ENCODE measurements at regions not wholly inside any gene's neighbourhood (a gene's known extent, or its start where the extent isn't known, plus 50 kb on each side); places are given as distances from the start of the nearest gene placed in this dataset.
"Not testable (repeated sequence)": the region's sequence is repeated elsewhere in the genome, so short reads cannot be mapped to it uniquely, and the experiment has no call there.

DNA sequence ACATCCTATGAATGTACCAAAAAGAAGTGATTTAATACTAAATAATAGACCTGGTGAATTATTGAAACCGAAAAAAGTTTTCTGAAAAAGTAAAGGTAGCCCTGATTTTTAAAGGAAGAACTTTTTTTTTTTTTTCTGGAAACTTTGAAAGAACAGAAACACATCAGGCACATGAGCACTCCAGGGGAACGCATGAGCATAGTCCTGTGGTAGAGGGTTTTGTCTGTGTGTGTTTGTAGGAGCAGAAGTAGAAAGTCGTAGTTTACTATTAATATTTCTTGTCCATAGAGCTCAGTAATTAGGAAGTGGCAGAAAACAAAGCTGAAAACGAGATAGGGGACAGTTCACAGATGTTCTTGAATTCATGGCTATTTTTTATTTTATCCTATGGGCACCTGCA lies 1175.9 kb upstream of the B3GALT2 start:
- H3K9me3 ChIP-seq (ENCODE audit: control insufficient read depth, insufficient read depth, low read length) = no peaks in the 10 kb centered on the region
- H3K4me1 ChIP-seq (ENCODE audit: insufficient read depth, low read length) = no peaks in the 10 kb centered on the region
- H3K9ac ChIP-seq (ENCODE audit: low read depth, low read length) = no peak overlapping the region
- no peaks in the 10 kb centered on the region for H3K36me3 ChIP-seq (ENCODE audit: insufficient read depth, low read length)

DNA sequence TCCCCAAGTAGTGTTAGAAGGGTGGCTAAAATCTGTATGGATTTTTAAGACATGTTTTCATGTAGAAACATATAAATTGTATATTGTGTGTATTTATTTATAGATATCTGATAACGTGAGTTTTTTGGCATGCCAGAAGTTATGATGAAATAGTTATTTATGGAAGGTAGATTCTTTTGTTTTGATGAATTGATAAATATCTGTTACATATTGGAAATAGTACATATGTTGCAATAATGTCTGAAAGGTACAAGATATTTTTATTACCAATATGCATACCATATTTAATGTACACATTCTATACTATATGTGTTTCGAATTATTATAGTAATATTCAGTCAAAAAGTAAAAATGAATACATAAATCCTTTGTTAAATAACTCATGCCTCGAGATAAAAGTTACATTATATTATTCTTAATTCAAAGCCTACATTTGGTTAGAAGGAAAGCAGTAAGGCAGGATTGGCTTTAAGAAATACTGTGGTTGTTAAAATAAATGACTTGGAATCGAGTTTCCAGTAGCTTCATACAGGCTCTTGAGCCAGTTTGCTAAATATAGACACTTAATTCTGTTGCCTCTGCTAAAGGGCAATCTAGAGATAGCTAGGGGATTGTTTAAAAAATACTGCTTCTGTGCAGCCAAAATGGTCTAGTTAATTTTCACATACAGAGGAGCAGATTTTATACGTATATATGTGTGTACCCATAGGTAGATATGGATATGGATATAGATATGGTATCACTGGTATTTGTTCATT lies 1175.1 kb upstream of the B3GALT2 start:
- H3K9ac ChIP-seq (ENCODE audit: low read depth, low read length) = no peak overlapping the region
- no peaks in the 10 kb centered on the region for H3K9me3 ChIP-seq (ENCODE audit: control insufficient read depth, insufficient read depth, low read length)
- no peaks in the 10 kb centered on the region for H3K4me1 ChIP-seq (ENCODE audit: insufficient read depth, low read length)
- no peaks in the 10 kb centered on the region for H3K36me3 ChIP-seq (ENCODE audit: insufficient read depth, low read length)

DNA sequence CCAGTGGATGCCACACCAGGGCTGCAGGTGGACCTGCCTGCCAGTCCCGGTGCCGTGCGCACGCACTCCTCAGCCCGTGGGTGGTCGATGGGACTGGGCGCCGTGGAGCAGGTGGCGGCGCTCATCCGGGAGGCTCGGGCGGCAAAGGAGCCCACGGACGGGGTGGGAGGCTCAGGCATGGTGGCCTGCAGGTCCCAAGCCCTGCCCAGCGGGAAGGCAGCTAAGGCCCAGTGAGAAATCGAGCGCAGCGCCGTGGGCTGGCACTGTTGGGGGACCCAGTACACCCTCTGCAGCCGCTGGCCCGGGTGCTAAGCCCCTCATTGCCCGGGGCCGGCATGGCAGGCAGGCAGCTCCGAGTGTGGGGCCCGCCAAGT lies 1171.8 kb upstream of the B3GALT2 start:
- H3K4me1 ChIP-seq (ENCODE audit: insufficient read depth, low read length) = no peaks in the 10 kb centered on the region
- no peak overlapping the region for H3K9ac ChIP-seq (ENCODE audit: low read depth, low read length)
- no peaks in the 10 kb centered on the region for H3K36me3 ChIP-seq (ENCODE audit: insufficient read depth, low read length)
- no peaks in the 10 kb centered on the region for H3K9me3 ChIP-seq (ENCODE audit: control insufficient read depth, insufficient read depth, low read length)

DNA sequence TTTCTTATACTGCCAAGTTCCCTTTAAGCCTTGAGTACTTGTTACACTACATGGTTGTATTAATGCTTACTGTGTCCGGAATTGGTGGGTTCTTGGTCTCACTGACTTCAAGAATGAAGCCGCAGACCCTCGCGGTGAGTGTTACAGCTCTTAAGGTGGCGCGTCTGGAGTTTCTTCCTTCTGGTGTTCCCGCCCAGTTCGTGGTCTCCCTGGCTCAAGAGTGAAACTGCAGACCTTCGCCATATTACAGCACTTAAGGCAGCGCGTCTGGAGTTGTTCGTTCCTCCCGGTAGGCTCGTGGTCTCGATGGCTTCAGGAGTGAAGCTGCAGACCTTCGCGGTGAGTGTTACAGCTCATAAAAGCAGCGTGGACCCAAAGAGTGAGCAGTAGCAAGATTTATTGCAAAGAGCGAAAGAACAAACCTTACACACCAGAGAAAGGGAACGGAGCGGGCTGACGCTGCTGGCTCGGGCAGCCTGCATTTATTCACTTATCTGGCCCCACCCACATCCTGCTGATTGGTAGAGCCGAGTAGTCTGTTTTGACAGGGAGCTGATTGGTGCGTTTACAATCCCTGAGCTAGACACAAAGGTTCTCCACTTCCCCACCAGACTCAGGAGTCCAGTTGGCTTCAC lies 1171.3 kb upstream of the B3GALT2 start:
- not testable (repeated sequence) for H3K9ac ChIP-seq (ENCODE audit: low read depth, low read length); H3K4me1 ChIP-seq (ENCODE audit: insufficient read depth, low read length); H3K9me3 ChIP-seq (ENCODE audit: control insufficient read depth, insufficient read depth, low read length); H3K36me3 ChIP-seq (ENCODE audit: insufficient read depth, low read length)

DNA sequence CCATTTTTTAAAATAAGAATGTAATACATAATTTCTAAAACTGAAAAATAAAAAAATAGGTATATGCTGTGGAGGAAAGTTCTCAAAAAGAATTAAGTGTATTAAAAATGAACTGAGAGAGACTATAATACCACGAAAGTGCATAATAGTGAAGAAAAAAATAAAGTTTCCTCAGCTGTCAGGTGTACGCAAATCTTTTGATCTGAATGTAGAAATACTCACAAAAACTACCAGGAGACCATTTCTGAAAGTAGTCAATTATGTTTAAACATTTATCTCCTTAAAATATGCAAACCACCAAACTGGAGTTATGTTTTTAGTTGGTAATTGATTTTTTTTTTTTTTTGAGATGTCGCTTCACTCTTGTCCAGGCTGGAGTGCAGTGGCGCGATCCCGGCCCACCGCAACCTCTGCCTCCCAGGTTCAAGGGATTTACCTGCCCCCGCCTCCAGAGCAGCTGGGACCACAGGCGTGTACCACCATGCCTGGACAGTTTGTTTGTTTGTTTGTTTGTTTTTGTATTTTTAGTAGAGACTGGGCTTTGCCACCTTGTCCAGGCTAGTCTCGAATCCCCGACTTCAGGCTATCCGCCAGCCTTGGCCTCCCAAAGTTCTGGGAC lies 1169.2 kb upstream of the B3GALT2 start:
- Histone ChIP-seq H3K9ac (ENCODE audit: low read depth, low read length) (no peak overlapping the region), H3K4me1 (ENCODE audit: insufficient read depth, low read length) (no peaks in the 10 kb centered on the region), H3K36me3 (ENCODE audit: insufficient read depth, low read length) (no peaks in the 10 kb centered on the region), H3K9me3 (ENCODE audit: control insufficient read depth, insufficient read depth, low read length) (no peaks in the 10 kb centered on the region)

DNA sequence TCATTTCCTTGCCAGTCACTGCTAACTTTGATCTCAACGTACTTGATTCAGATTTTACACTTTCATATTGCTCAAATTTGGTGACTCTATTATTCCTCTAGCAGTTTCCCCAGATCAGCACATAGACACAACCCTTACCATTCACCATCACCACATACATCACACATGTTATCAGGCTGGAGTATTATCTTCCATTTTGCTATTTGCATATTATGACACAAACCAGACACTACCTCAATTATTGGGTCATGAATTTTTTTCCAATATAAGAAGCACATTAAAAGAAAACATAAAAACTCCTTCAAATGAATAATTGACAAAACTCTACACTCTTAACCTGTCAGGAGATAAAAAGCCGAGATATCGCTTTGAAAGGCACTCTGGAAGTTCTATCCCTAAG lies 1166.7 kb upstream of the B3GALT2 start:
- Histone ChIP-seq H3K36me3 (ENCODE audit: insufficient read depth, low read length) (no peaks in the 10 kb centered on the region), H3K9ac (ENCODE audit: low read depth, low read length) (no peak overlapping the region), H3K9me3 (ENCODE audit: control insufficient read depth, insufficient read depth, low read length) (0 out of 2 replicates have a peak, but pooled peaks cover 2% of the 10 kb centered on the region), H3K4me1 (ENCODE audit: insufficient read depth, low read length) (no peaks in the 10 kb centered on the region)

DNA sequence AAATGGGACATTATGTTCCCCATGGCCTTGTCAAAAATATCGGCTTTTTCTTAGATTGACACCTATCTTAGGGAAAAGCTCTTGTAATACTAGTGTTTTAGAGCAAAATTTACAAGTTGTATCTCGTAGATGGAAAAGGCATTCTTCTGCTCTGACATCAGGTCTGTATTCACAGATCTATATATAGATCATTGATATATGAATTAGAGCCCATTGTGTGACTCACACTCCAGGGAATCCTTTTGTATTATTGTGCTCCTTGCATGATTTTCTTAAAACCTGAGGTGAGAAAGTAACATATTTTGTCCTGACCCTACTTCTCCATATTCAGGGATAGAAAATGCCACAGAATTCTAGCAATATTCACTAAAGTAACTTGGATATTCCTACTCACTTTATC lies 1160.8 kb upstream of the B3GALT2 start:
- Histone ChIP-seq H3K9me3 (ENCODE audit: control insufficient read depth, insufficient read depth, low read length) (peaks cover 2% of the 10 kb centered on the region), H3K4me1 (ENCODE audit: insufficient read depth, low read length) (no peaks in the 10 kb centered on the region), H3K36me3 (ENCODE audit: insufficient read depth, low read length) (no peaks in the 10 kb centered on the region), H3K9ac (ENCODE audit: low read depth, low read length) (no peak overlapping the region)

DNA sequence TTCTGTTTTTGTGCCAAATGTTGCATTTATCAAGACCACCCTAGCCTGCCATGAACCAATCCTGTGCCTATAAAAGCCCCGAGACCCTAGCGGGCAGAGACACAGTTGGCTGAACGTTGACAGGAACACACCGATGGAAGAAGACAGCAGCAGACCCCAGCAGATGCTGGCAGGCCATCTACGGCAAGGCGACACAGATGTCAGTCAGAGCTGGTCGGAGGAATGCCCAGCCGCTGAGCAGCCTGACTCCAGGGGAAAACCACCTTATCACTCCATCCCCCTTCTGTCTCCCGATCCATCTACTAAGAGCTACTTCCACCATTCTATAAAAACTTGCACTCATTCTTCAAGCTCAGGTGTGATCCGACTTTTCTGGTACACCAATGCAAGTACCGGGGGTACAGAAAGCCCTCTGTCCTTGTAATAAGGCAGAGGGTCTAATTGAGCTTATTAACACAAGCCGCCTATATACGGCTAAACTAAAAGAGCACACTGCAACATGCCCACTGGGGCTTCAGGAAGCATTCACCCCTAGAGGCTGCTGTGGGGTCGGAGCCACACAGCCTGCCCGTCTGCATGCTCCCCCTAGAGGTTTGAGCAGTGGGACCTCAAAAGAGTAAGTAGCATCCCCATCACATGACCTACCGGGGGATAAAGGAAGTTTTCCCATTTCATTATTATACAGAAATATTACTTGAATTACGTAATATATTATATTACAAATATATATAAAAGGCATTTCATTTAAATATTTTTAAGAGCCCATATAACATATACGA lies 1156.3 kb upstream of the B3GALT2 start:
- no peak overlapping the region for H3K9ac ChIP-seq (ENCODE audit: low read depth, low read length)
- no peaks in the 10 kb centered on the region; the same call in none of the 2 replicates for H3K9me3 ChIP-seq (ENCODE audit: control insufficient read depth, insufficient read depth, low read length)
- H3K4me1 ChIP-seq (ENCODE audit: insufficient read depth, low read length) = no peaks in the 10 kb centered on the region
- no peaks in the 10 kb centered on the region for H3K36me3 ChIP-seq (ENCODE audit: insufficient read depth, low read length)

DNA sequence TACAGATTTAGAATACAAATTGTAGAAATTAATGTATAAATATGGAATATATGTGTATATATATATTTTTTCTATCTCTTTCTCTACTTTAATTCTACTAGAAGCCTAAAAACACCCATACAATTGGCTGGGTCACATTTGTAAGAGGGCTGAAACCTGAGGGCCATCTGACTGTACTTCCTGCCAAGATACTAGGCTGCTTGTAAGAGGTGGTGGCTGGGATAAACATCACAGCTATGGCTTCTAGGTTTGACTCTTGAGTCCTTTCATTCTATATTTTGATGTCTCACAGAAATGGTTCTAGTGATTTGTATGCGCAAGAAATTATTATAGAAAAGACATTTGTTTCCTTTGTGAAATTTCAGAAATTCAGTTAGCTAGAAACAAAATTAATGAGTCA lies 1155.2 kb upstream of the B3GALT2 start:
- Histone ChIP-seq H3K9me3 (ENCODE audit: control insufficient read depth, insufficient read depth, low read length) (no peaks in the 10 kb centered on the region), H3K36me3 (ENCODE audit: insufficient read depth, low read length) (no peaks in the 10 kb centered on the region), H3K9ac (ENCODE audit: low read depth, low read length) (no peak overlapping the region), H3K4me1 (ENCODE audit: insufficient read depth, low read length) (no peaks in the 10 kb centered on the region)

DNA sequence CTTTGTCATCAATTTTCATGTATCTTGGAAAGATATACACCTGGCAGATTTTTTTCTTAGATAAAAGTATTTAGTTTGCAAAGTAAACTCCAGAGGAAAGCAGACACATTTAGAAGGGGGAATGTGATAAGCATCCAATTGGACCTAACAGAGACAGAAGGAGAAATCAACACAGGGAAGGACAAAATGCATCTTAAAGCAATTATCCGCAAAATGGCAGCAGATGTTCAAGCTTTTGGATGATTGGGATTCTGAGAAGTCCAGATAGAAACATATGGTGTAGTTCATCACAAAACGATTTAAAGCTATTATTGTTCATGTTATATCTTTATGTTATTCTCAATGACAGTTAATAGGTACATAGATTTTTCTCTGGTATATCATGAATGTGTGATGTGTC lies 1153.1 kb upstream of the B3GALT2 start:
- no peaks in the 10 kb centered on the region for H3K36me3 ChIP-seq (ENCODE audit: insufficient read depth, low read length)
- no peaks in the 10 kb centered on the region for H3K9me3 ChIP-seq (ENCODE audit: control insufficient read depth, insufficient read depth, low read length)
- H3K9ac ChIP-seq (ENCODE audit: low read depth, low read length) = no peak overlapping the region
- no peaks in the 10 kb centered on the region for H3K4me1 ChIP-seq (ENCODE audit: insufficient read depth, low read length)

DNA sequence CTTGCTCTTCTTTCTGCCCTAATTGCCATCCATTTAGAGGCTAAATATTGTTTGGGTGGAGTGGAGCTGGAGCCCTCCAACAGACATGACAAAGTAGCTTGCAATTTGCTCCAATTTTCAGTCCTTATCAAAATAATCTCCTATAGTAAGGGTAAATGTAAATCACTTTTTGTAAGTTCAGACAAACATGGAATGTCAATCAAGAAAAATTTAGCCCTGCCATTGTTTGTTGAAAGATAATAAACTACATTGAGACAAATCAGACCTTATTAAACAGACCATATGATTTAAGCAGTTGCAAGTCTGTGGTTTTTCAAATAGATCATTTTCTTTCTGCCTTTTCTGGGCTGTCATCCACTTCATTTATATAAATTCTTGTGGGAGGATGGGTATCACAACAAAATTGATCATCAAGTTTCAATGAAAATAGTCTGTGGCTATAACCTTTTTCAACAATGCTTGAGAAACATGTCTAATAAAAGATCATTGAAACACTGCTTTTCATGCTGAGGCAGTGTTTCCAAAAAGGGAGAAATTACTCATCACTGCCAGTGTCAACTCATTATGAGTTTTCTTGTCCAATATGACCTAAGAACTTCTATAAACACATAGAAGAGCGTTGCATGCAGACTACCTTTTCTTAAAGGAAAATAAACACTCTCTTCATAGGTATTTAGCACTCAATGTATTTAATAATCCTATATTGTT lies 1152.0 kb upstream of the B3GALT2 start:
- Histone ChIP-seq H3K9ac (ENCODE audit: low read depth, low read length) (no peak overlapping the region), H3K36me3 (ENCODE audit: insufficient read depth, low read length) (no peaks in the 10 kb centered on the region), H3K4me1 (ENCODE audit: insufficient read depth, low read length) (no peaks in the 10 kb centered on the region), H3K9me3 (ENCODE audit: control insufficient read depth, insufficient read depth, low read length) (no peaks in the 10 kb centered on the region)

DNA sequence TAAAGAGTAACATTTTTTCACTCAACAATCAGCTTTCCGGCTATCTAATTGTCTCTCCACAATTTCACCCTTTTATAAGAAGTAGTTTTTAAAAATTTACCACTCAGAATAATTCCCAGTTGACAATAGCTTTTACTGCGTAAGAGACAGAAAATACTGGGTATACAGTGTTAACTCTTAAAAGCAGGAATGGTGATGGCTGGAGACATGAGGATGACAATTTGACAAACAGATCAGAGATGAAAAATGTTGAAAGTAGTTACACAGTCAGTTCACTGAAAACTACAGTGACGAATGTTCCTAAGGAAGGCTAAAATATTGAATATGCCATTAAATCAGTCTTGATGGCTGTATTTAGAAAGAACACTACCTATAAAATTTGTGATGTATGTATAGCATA lies 1146.8 kb upstream of the B3GALT2 start:
- Histone ChIP-seq H3K9me3 (ENCODE audit: control insufficient read depth, insufficient read depth, low read length) (no peaks in the 10 kb centered on the region), H3K4me1 (ENCODE audit: insufficient read depth, low read length) (no peaks in the 10 kb centered on the region), H3K9ac (ENCODE audit: low read depth, low read length) (no peak overlapping the region), H3K36me3 (ENCODE audit: insufficient read depth, low read length) (no peaks in the 10 kb centered on the region)

DNA sequence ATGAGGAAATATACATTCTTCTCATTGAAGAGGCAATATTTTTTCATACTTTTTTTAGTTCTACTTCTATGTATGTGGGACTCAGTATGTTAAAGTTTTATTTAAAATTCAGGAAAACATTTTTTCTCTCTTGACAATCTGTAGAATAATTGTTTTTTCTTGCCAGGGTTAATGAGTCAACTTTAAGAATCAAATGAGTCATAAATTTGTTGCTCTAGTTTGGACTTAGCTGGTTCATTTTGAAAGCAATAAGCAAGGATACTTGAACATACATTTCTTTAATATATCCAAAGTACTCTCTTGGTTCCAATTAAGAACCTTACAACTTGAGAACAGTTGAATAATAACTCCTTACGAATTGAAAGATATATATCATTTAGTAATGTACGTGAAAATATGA lies 1145.3 kb upstream of the B3GALT2 start:
- H3K4me1 ChIP-seq (ENCODE audit: insufficient read depth, low read length) = no peaks in the 10 kb centered on the region
- no peaks in the 10 kb centered on the region for H3K36me3 ChIP-seq (ENCODE audit: insufficient read depth, low read length)
- no peaks in the 10 kb centered on the region for H3K9me3 ChIP-seq (ENCODE audit: control insufficient read depth, insufficient read depth, low read length)
- H3K9ac ChIP-seq (ENCODE audit: low read depth, low read length) = no peak overlapping the region

DNA sequence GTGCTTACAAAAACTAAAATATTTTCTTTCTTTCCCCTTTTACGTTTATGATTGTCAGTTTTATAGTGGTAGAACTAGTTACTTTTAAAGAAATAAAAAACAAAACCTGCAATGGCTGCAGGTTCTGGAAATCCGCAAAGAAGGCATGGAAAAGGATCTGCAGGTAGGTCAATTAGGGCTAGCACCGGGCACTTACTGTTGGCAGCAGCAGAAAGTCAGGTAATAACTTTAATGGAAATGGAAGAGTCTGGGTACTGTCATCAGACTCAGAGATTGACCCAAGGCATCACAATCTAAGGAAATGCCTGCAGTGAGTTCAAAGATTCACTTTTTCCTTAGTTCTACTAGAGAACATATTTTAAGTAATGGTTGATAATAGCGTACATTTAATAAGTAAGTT lies 1136.3 kb upstream of the B3GALT2 start:
- no peaks in the 10 kb centered on the region for H3K4me1 ChIP-seq (ENCODE audit: insufficient read depth, low read length)
- no peak overlapping the region for H3K9ac ChIP-seq (ENCODE audit: low read depth, low read length)
- no peaks in the 10 kb centered on the region for H3K9me3 ChIP-seq (ENCODE audit: control insufficient read depth, insufficient read depth, low read length)
- H3K36me3 ChIP-seq (ENCODE audit: insufficient read depth, low read length) = no peaks in the 10 kb centered on the region
